ENCODE measurements at regions not wholly inside any gene's neighbourhood (a gene's known extent, or its start where the extent isn't known, plus 50 kb on each side); places are given as distances from the start of the nearest gene placed in this dataset.

- H3K9me3 ChIP-seq (ENCODE audit: control insufficient read depth, insufficient read depth, low read length): no peaks in the 10 kb centered on the region
- no peak overlapping the region for H3K4me3 ChIP-seq (ENCODE audit: low read depth, low read length)
- TF ChIP-seq, protein P1, sequence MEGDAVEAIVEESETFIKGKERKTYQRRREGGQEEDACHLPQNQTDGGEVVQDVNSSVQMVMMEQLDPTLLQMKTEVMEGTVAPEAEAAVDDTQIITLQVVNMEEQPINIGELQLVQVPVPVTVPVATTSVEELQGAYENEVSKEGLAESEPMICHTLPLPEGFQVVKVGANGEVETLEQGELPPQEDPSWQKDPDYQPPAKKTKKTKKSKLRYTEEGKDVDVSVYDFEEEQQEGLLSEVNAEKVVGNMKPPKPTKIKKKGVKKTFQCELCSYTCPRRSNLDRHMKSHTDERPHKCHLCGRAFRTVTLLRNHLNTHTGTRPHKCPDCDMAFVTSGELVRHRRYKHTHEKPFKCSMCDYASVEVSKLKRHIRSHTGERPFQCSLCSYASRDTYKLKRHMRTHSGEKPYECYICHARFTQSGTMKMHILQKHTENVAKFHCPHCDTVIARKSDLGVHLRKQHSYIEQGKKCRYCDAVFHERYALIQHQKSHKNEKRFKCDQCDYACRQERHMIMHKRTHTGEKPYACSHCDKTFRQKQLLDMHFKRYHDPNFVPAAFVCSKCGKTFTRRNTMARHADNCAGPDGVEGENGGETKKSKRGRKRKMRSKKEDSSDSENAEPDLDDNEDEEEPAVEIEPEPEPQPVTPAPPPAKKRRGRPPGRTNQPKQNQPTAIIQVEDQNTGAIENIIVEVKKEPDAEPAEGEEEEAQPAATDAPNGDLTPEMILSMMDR (IDR thresholded peaks at IDR 0.05; ENCODE audit: low read depth, low read length): no peak
- DNase-seq (ENCODE audit: low read depth, low spot score): no peak
- POLR2A ChIA-PET: no interaction called here
- CTCF ChIA-PET: no interaction called here
- H3K27me3 ChIP-seq (ENCODE audit: control insufficient read depth, insufficient read depth, low read length): no peaks in the 10 kb centered on the region
- no peak overlapping the region for H3K27ac ChIP-seq (ENCODE audit: low read depth, low read length)
These were observed 367.9 kb downstream of the ZIC4 start for GRCh38 chr3:147038481-147038880.

- no peaks in the 10 kb centered on the region for H3K9me3 ChIP-seq (ENCODE audit: control insufficient read depth, insufficient read depth, low read length)
- ChIA-PET CTCF (no interaction called here), POLR2A (no interaction called here)
- DNase-seq (ENCODE audit: low read depth, low spot score): no peak
- H3K27me3 ChIP-seq (ENCODE audit: control insufficient read depth, insufficient read depth, low read length): no peaks in the 10 kb centered on the region
- no peak overlapping the region for H3K27ac ChIP-seq (ENCODE audit: low read depth, low read length)
- TF ChIP-seq, protein P1 (IDR thresholded peaks at IDR 0.05; ENCODE audit: low read depth, low read length): no peak
- no peak overlapping the region for H3K4me3 ChIP-seq (ENCODE audit: low read depth, low read length)
These were observed 372.0 kb downstream of the ZIC4 start for GRCh38 chr3:147034359-147034758.

DNA sequence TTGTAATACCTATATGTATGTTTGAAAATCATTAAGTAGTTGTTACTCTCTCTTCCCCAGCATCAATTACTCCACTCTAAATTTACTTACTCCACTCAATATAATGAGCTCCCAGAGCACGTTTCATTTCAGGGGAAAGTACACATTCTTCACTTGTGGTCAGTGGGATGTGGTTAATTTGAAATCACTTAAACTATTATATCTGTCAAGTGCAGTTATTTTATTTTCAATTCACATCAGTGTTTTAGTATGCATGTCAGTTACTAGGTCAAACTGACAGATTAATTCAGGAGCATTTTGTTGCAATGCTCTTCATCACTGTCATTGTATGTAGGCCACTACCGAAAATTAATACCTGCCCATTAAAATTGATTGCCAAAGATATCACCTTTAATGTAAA lies 376.1 kb downstream of the ZIC4 start:
- CTCF ChIA-PET: no interaction called here
- TF ChIP-seq, protein P1 (IDR thresholded peaks at IDR 0.05; ENCODE audit: low read depth, low read length): no peak
- POLR2A ChIA-PET: no interaction called here
- Histone ChIP-seq H3K4me3 (ENCODE audit: low read depth, low read length) (no peak overlapping the region), H3K27me3 (ENCODE audit: control insufficient read depth, insufficient read depth, low read length) (no peaks in the 10 kb centered on the region), H3K9me3 (ENCODE audit: control insufficient read depth, insufficient read depth, low read length) (no peaks in the 10 kb centered on the region), H3K27ac (ENCODE audit: low read depth, low read length) (no peak overlapping the region)
- no peak for DNase-seq (ENCODE audit: low read depth, low spot score)

GRCh38 chr3:147015334-147015733 lies 391.0 kb downstream of the ZIC4 start:
- no peak for DNase-seq (ENCODE audit: low read depth, low spot score)
- TF ChIP-seq, protein P1 (IDR thresholded peaks at IDR 0.05; ENCODE audit: low read depth, low read length): no peak
- ChIA-PET POLR2A (no interaction called here), CTCF (no interaction called here)
- Histone ChIP-seq H3K4me3 (ENCODE audit: low read depth, low read length) (no peak overlapping the region), H3K27ac (ENCODE audit: low read depth, low read length) (no peak overlapping the region), H3K9me3 (ENCODE audit: control insufficient read depth, insufficient read depth, low read length) (no peaks in the 10 kb centered on the region; the same call in 1 of the 2 replicates), H3K27me3 (ENCODE audit: control insufficient read depth, insufficient read depth, low read length) (no peaks in the 10 kb centered on the region)

- H3K27ac ChIP-seq (ENCODE audit: low read depth, low read length): no peak overlapping the region
These were observed 397.5 kb downstream of the ZIC4 start for GRCh38 chr3:147008886-147009285.

More at GRCh38 chr3:147008886-147009285, 397.5 kb downstream of the ZIC4 start:
- TF ChIP-seq, protein P1 (IDR thresholded peaks at IDR 0.05; ENCODE audit: low read depth, low read length): no peak
- Histone ChIP-seq H3K27me3 (ENCODE audit: control insufficient read depth, insufficient read depth, low read length) (no peaks in the 10 kb centered on the region), H3K9me3 (ENCODE audit: control insufficient read depth, insufficient read depth, low read length) (no peaks in the 10 kb centered on the region), H3K4me3 (ENCODE audit: low read depth, low read length) (no peak overlapping the region)
- ChIA-PET CTCF (no interaction called here), POLR2A (no interaction called here)
- no peak for DNase-seq (ENCODE audit: low read depth, low spot score)
